ENCODE measurements at regions not wholly inside any gene's neighbourhood (a gene's known extent, or its start where the extent isn't known, plus 50 kb on each side); places are given as distances from the start of the nearest gene placed in this dataset.

GRCh38 chr10:113323985-113324384 is 228.9 kb upstream of the HABP2 start:
- DNase-seq (ENCODE audit: low read depth, low spot score), result no peak

GRCh38 chr10:113326160-113327111 is 226.4 kb upstream of the HABP2 start:
- peak; percentile 60 for DNase-seq (ENCODE audit: low read depth, low spot score)

GRCh38 chr10:113329121-113329596 is 223.7 kb upstream of the HABP2 start:
- no peak for DNase-seq (ENCODE audit: low read depth, low spot score)

- DNase-seq (ENCODE audit: low read depth, low spot score), result no peak
Measured at GRCh38 chr10:113331961-113332360, 220.9 kb upstream of the HABP2 start.

DNA sequence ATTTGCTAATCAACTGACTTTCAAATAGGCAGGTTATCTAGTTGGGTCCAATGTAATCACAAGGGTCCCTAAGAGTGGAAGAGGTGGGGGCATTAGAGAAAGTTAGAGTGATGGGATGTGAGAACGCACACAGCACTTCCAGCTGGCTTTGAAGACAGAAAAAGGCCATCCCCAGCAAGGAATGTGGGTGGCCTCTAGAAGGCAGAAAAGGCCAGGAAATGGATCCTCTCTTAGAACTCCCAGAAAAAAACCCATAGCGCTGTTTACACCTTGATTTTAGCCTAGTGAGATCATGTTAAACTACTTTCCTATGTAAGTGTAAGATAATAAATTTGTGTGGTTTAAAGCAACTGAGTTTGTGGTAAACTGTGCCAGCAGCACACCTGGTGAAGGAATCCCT is 219.5 kb upstream of the HABP2 start:
- no peak for DNase-seq (ENCODE audit: low read depth, low spot score)

GRCh38 chr10:113335592-113335991 is 217.3 kb upstream of the HABP2 start:
- no peak for DNase-seq (ENCODE audit: low read depth, low spot score)

DNA sequence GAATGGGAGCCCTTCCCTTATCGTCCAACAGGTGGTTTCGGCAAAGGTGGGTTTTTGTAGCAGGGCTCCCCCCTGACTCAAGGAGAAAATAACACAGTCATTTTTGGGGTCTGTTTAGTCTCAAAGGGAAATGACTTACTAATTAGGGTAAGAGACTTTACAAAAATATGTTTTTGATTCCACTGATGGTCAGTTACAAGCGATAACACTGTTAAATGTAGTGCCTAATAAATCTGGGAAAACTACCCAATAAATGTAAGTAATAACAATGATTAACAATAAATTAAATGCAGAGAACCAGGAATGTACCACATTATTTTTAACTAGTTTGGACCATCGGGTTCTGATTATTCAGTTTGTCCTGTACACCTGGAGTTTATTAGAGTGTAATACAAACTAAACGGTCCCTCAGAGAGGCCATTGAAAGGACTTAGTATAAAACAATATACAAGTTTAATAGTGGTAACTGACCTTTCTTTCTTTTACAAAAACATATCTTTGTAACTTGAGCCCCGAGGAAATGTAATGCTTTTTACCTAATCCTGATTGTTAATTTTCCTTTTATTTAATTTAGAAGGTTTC is 216.2 kb upstream of the HABP2 start:
- no peak for DNase-seq (ENCODE audit: low read depth, low spot score)

- no peak for DNase-seq (ENCODE audit: low read depth, low spot score)
Measured at GRCh38 chr10:113337142-113337541, 215.7 kb upstream of the HABP2 start.

DNA sequence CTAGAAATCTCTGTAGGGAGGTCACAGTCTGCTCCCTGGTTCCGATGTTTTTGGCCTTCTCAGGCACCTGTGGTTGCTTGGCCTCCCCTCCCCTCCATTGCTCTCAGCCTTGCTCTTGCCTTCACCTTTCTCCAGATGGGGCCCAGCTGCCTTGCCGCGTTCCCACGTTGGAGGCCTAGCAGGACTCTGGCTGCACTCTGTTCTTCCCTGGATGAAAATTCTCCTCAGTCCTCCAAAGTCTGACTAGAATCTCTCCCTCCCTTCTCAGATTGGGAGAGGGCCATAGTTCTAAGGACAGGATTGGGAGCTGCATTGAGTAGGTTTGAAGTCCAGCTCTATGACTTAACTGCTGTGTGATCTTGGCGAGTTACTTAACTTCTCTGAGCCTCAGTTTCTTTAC is 213.7 kb upstream of the HABP2 start:
- no peak for DNase-seq (ENCODE audit: low read depth, low spot score)

DNA sequence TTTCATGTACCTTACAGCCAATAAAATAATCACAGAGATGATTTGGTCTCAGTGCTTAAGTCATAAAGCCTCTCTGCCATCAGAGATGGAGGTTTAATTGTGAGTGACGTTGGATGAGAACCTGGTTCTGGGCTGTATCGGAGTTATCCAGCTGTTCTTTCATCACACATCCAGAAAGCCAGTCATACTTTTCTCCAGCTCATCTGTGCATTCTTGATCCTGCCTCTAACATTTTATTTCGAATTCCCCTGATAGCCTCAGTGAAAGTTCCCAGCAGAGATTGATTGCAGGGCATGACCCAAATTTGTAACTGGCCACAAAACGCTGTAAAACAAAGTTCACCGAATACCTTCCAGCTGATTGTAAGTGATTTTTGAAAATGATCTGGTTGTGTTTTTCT is 212.6 kb upstream of the HABP2 start:
- no peak for DNase-seq (ENCODE audit: low read depth, low spot score)

DNA sequence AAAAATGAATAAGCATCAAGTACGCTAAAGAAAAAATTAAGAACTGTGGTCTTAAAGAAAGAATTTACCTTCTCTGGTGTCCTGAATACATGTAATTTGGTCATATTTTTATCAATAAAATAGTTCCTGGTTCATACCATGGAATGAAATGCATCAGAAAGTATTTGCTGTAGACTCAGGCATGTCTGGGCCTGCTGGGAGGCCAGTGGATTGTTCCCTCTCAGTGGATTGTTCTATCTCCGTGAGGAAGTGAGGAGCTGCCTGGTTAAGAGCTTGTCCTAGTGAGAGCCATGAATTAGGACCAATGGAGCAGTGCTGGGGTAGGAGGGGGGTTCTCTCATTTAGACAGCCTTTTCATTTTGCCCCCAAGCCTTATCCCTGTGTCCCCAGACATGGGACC is 211.7 kb upstream of the HABP2 start:
- DNase-seq (ENCODE audit: low read depth, low spot score), result no peak

GRCh38 chr10:113345826-113346624 is 206.8 kb upstream of the HABP2 start:
- DNase-seq (ENCODE audit: low read depth, low spot score), result no peak

- no peak for DNase-seq (ENCODE audit: low read depth, low spot score)
Measured at GRCh38 chr10:113347508-113347907, 205.3 kb upstream of the HABP2 start.

DNA sequence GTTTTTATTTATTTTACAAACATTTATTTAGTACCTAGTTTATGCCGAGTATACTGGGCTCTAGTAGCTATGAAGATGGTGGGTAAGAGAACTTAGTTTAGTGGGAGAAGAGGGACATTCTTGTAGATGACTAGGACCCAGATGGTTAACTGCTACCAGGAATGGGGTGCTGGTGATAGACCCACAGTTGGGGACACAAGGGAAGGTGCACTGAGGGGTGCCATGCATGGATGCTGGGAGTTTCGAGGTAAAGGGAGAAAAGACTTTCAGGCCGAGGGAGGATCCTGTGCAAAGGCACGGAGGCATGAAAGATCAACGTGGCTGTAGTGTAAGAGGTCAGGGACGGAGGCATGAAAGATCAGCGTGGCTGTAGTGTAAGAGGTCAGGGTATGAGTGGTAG is 204.2 kb upstream of the HABP2 start:
- no peak for DNase-seq (ENCODE audit: low read depth, low spot score)

DNA sequence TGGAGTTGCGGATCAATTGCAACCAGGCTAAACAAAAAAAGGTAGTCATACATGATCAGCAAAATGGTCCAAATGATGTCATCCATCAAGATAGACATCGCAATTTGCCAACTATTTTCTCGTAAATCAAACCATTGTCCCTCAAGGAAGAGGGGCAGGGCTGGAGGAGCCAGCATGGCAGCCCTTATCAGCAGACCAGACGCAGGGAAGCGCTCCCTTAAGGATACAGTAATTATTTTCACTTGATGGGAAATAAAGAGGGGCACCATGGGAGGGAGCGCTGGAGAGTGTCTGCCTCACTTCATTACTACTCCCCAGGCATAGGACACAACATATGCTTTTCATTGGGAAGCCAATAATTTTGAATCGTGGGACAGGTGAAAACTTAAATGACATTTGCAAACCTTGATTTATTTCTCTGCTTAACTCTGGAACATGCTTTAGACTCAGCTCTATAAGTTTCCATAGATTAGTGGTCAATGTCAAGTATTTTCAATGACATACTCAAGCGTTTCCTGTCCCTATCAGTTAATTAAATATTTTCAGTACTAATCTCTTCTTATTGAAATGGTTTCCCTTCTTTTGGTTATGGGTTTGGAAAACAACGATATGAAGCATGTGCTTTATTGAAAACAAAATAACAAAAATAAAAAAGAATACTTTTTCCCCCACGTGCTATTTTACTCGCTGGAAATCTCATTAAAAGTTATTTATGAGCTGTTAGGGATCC is 202.4 kb upstream of the HABP2 start:
- DNase-seq (ENCODE audit: low read depth, low spot score), result peak; percentile 25

GRCh38 chr10:113354711-113355110 is 198.1 kb upstream of the HABP2 start:
- DNase-seq (ENCODE audit: low read depth, low spot score), result no peak

- DNase-seq (ENCODE audit: low read depth, low spot score), result no peak
Measured at GRCh38 chr10:113356794-113357680, 195.8 kb upstream of the HABP2 start.

DNA sequence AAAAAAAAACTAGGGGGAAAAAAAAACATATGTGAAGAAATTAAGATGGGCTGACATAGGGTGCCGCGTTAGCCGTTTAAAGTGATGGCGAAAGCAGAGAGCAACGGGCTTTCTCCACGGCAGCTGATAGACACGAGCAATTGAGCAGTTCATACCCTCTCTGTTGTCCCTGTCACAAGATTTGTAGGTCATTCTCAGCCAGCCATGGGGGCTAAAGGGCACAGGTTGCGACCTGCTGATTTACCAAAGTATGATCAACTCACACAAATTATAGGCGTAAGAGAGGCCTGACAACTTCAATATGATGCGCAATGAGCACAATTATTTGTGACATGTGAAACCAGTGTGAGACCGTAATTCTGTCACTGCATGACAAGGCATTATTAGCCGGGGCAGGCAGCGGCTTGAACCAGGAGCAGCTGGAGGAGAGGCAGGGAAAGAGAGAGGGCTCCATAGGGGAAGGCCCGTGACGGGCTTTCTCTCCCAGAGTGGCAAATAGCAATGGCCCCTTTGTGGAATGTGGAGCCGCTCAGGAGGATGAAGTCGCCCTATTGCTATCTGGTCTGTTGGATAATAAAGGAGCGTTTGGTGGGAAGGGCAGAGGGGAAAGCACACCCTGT is 195.1 kb upstream of the HABP2 start:
- DNase-seq (ENCODE audit: low read depth, low spot score), result peak; percentile 53

- DNase-seq (ENCODE audit: low read depth, low spot score), result no peak
Measured at GRCh38 chr10:113359655-113360054, 193.2 kb upstream of the HABP2 start.

DNA sequence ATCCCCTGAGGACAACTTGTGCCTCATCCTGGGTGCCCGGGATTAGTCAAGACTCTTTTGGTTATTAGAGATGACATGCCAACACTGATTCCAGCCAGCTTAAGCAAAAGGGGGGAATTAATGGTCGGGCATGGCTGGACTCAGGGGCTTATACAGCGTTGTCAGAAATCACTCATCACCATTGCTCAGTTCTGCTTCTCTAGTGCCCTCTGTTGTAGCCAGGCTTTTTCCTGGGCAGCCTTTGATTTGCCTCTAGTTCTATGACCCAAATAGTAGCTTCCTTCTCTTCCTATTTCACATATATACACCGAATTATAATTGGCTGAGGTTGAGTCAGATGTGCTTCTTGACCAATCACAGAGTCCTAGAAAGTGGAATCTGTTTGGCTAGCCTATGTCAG is 192.0 kb upstream of the HABP2 start:
- DNase-seq (ENCODE audit: low read depth, low spot score), result no peak

All from ELF-1 (cell line).